Lower leg skin (tissue), 3 donors: ENCODE measurements at regions not wholly inside any gene's neighbourhood (a gene's known extent, or its start where the extent isn't known, plus 50 kb on each side); places are given as distances from the start of the nearest gene placed in this dataset.

Experiments used
- POLR2A ChIP-seq, 2 donors: fragments of 450-650 bp; IDR thresholded peaks; one replicate each; pipeline ENCODE4 v1.6.1; 2016 to 2017; ENCODE audit warnings: antibody characterized with exemption in 2 of 2, mild to moderate bottlenecking in 1 of 2, moderate library complexity in 1 of 2
- TF ChIP-seq, protein P1 (sequence below), 3 donors: fragments of 450-650 bp; IDR thresholded peaks; one replicate each; pipeline ENCODE4 v1.5.1; 2016; ENCODE audit warnings: antibody characterized with exemption in 3 of 3, mild to moderate bottlenecking in 3 of 3, moderate library complexity in 2 of 3

GRCh38 chr1:112849425-112850033, 106.5 kb downstream of the SLC16A1 start:
- TF ChIP-seq, protein P1, sequence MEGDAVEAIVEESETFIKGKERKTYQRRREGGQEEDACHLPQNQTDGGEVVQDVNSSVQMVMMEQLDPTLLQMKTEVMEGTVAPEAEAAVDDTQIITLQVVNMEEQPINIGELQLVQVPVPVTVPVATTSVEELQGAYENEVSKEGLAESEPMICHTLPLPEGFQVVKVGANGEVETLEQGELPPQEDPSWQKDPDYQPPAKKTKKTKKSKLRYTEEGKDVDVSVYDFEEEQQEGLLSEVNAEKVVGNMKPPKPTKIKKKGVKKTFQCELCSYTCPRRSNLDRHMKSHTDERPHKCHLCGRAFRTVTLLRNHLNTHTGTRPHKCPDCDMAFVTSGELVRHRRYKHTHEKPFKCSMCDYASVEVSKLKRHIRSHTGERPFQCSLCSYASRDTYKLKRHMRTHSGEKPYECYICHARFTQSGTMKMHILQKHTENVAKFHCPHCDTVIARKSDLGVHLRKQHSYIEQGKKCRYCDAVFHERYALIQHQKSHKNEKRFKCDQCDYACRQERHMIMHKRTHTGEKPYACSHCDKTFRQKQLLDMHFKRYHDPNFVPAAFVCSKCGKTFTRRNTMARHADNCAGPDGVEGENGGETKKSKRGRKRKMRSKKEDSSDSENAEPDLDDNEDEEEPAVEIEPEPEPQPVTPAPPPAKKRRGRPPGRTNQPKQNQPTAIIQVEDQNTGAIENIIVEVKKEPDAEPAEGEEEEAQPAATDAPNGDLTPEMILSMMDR (IDR thresholded peaks at IDR 0.05): no peak
- TF ChIP-seq POLR2A (IDR thresholded peaks at IDR 0.05): no peak
